ENCODE measurements at regions not wholly inside any gene's neighbourhood (a gene's known extent, or its start where the extent isn't known, plus 50 kb on each side); places are given as distances from the start of the nearest gene placed in this dataset.

DNA sequence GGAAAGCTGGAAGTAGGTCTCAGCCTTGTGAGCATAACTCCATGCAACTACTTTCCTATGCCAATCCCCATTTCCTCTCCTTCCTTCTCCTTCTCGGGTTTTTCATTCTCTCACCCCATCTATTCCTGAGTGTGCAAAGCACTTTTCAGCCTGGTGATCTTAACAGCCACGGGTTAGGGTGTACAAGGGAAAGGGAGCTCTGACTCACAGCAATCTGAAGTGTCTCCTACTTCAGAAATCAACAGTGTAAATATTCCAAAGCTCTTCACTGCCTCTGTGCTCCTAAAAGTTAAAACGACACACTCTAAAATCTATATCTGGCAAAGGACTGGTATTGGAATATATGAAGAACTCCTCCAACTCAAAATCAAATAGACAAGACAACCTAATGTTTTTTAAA lies 268.0 kb upstream of the IRX3 start:
- TF ChIP-seq, protein P1, sequence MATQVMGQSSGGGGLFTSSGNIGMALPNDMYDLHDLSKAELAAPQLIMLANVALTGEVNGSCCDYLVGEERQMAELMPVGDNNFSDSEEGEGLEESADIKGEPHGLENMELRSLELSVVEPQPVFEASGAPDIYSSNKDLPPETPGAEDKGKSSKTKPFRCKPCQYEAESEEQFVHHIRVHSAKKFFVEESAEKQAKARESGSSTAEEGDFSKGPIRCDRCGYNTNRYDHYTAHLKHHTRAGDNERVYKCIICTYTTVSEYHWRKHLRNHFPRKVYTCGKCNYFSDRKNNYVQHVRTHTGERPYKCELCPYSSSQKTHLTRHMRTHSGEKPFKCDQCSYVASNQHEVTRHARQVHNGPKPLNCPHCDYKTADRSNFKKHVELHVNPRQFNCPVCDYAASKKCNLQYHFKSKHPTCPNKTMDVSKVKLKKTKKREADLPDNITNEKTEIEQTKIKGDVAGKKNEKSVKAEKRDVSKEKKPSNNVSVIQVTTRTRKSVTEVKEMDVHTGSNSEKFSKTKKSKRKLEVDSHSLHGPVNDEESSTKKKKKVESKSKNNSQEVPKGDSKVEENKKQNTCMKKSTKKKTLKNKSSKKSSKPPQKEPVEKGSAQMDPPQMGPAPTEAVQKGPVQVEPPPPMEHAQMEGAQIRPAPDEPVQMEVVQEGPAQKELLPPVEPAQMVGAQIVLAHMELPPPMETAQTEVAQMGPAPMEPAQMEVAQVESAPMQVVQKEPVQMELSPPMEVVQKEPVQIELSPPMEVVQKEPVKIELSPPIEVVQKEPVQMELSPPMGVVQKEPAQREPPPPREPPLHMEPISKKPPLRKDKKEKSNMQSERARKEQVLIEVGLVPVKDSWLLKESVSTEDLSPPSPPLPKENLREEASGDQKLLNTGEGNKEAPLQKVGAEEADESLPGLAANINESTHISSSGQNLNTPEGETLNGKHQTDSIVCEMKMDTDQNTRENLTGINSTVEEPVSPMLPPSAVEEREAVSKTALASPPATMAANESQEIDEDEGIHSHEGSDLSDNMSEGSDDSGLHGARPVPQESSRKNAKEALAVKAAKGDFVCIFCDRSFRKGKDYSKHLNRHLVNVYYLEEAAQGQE (IDR thresholded peaks at IDR 0.05; ENCODE audit: insufficient read depth in 1 of 2, low read depth in 2 of 2, low read length in 2 of 2), result no peak
- TF ChIP-seq POLR2AphosphoS5 (IDR thresholded peaks at IDR 0.05; ENCODE audit: low read depth, low read length), result no peak
- no peak for TF ChIP-seq SIN3A (IDR thresholded peaks at IDR 0.05; ENCODE audit: borderline replicate concordance, insufficient read depth, low read length)
- TF ChIP-seq TAF1 (IDR thresholded peaks at IDR 0.05; ENCODE audit: borderline replicate concordance, insufficient read depth, low read length), result no peak
